CD4-positive, alpha-beta T cell treated with Interleukin-21 for 1 hour (primary cell): ENCODE measurements at regions not wholly inside any gene's neighbourhood (a gene's known extent, or its start where the extent isn't known, plus 50 kb on each side); places are given as distances from the start of the nearest gene placed in this dataset.

Source experiments
- DNase-seq: peaks from one replicate; pipeline ENCODE4 v3.0.0-alpha.2; 2020

DNA sequence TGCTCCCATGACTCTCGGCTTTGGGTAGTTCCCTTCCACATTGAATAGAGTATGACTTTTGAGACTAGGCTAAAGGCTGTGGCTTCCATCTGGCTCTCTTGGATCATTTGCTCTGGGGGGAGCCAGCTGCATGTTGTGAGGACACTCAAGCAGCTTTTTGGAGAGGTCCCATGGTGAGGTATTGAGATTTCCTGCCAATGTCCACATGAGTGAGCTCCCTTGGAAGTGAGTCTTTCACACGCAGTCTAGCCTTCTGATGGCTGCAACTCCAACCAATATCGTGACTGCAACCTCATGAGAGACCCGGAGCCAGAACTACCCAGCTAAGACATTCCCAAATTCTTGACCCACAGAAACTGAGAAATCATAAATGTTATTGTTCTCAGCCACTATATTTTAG is 127.7 kb upstream of the KAZN start:
- no peak for DNase-seq

DNA sequence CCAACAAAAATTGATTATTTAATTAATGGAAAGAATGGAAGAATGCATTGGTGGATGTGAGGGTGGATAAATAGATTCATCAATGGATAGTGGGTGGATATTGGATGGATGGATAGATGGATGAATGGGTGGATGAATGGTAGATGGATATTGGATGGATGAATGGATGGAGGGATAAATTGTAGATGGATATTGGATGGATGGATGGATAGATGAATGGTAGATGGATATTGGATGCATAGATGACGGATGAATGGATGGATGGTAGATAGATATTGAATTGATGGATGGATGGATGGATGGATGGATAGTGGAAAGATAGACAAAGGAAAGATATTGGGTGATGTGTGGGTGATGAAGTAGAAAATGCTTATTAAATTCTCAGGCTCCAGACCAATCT is 123.6 kb upstream of the KAZN start:
- DNase-seq, result no peak

DNA sequence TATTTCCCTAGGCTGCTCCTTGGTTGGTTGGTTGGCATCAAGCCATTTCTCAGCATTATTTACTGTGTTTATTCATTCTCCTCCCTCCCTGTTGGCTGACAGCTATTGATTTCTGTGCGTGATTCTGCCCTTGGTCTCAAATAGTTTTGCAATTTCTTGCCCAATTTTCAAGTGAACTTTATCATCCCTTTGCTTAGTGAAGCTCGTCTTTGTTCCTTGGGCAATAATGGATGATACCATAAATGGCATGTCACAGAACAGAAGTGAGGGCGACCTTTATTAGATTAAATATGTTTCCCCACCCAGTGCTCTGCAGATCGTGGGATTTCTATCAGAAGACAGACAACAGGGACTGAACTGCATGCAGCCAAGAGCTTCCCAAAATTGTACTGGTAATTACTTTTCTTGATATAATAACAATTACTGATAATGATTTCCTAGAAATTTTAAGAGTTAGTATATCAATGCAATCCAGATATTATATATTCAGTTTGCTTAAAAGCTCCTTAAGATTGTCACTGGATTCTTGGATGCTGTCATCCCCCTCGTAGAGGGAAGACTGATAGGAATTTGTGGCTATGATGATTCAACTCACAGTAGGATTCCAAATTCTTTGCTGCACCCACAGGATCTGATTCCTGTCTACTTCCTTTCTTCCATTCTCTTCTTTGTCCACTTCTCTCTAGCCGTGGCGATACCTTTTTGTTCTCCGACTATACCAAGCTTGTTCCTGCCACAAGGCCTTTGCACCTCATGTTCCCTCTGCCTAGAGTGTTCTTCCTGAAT is 122.1 kb upstream of the KAZN start:
- DNase-seq, result no peak

DNA sequence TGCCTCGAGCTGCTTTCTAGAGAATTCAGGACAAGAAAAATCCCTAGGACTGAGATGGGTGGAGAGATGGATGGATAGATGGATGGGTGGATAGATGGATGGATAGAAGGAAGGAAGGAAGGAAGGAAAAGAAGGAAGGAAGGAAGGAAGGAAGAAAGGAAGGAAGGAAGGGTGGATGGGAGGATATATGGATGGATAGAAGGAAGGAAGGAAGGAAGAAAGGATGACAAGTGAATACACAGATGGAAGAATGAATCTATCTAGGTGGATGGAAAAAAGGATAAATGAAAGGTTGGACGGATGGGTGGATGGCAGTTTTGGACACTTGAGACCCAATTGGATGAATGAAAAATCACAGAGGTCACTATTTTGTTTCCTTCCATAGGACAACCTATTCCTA is 120.4 kb upstream of the KAZN start:
- no peak for DNase-seq

DNA sequence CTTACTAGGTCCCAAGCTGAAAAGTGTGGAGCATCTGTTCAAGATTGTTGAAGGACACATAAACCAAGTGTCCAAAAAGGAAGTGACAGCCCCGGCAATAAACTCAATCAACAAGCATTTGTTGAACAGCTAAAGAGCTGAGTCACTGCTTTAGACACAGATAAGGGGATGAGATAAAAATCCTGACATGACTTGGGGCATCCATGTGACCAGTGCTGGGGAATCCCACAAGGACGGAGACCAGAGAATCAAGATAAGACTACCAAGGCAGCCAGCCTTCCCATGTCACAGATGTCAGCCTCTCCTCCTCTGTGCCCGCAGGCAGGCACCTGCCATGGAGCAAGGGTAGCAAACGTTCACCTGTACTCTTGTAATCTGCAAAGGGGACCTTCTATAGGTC is 118.6 kb upstream of the KAZN start:
- no peak for DNase-seq

DNA sequence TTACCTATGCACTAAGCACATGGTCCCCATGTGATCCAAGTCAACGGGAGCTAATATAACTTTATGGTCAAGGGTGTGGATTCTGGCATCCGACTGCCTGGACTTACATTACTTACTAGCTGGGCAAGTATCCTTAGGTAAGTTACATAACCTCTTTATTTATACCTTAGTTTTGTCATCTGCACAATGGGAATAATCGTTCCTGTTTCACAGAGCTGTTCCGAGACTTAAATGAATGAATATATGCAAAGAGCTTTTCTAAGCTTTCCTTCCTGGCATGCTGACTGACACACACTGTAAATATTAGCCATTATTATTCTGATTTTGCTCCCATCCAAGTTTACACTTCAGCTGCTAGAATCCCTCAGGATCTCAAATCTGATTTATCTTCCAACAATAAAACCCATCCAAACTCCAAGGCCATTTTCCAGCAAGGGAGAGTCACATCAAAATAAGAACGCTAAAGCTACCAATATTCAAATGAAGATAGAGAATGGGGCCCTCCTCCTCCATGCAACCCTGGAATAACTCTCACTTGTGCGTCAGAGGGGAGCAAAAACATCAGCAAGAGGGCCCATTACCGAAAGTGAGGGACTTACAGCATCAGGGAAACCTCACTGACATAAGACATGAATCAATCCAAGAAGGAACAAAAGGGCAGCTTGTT is 115.6 kb upstream of the KAZN start:
- DNase-seq, result no peak

DNA sequence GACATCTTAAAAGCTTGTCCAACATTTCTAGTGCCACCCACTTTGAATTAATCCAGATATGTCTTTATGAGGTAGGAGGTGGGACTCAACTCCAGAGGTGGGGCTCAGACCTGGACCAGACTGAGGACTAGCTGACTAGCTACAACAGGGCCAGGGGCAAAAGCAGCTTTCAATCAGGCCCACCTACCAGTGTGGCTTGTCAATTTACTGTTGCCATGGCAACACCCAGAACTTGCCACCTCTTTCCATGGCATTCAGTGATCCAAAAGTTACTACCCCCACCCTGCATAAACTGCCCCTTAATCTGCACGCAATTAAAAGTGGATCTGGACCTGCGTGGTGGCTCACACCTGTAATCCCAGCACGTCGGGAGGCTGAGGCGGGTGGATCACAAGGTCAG is 113.2 kb upstream of the KAZN start:
- DNase-seq, result no peak

DNA sequence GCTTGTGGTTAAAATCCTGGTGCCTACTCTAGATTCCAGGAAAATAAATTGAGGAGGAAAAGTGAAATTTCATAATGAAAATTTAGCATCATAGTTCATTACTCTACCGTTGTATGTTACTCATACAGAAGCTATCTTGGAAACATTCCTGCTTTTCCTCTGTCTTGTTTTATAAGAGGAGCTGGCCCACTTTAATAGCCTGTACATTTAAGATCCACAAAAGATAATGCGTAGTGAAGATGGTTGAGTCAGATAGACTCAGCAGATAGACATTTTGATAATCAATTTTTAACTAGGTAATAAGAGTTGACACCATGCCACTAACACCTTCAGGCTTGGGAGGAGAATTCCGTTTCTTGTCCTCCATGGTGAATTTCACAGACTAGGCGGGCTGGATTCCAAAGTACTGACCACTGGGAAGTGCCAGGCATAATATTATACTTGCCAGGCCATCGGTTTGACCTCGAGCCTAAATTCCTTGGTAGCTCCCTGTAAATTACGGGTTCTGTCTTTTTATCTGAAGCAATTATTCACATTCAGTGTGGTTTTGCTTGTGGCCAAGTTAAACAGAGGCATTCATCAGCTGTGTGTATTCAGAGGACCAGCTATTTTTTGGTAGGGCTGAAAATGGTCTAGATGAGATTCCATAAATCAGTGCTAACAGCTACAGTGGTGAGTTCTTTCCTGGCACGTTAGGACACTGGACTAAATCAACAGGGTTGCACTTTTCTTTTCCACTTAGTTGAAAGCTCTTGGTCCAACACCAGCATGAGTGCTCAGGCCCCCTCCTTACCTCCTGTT is 111.9 kb upstream of the KAZN start:
- no peak for DNase-seq

DNA sequence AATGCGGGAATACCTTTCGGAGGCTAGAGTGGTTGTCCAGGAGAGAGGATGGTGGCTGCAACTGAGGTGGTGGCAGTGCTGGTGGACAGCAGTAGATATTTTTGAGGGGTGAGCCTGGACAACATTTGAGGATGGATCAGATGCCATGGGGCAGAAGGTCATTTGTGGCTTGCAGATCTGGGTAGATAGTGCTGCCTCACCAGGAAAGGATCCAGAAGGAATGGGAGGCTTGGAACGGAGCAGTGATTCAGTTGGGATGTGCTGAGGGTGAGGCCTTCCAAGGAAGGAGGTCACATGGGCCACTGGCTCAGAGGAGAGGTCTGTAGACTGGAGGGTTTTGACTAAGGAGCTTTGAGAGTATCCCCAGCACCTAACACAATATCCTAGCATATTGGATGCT is 110.8 kb upstream of the KAZN start:
- no peak for DNase-seq

DNA sequence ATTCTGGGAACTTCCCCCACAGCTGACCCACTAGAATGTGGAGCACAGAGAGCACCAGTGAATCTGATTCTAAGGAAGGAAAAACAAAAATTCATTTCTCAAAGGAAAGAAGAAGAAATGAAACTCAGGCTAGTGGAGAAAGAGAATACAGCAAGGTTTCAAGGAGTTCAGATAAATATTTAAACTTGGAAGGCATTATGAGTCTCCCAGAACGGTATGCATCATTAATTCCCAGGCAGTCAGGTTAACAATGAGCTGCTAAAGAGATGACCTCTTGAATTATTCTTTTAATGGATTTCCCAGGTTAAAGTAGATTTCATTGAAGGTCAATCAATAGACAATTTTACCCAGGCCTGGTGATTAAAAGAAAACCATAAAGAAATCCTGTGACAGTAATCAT is 103.6 kb upstream of the KAZN start:
- DNase-seq, result no peak

DNA sequence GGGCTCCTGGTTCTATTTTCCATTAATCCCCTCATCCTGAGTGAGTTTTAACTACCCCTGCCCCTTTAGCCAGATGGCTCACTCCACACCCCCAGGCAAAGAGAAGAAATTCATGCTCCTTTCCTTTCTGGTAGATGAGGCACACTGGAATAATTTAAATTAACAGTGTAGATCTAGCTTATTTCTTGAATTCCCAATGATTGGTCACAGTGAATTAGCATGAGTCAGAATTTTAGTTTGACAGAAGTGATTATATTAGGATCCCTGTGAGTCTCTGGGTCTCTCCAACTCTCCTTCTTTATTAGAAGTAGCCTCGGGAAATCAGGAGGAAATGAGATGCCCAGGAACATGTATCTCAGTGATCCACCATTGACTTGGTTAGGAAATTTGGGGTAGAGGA is 103.1 kb upstream of the KAZN start:
- DNase-seq, result no peak

DNA sequence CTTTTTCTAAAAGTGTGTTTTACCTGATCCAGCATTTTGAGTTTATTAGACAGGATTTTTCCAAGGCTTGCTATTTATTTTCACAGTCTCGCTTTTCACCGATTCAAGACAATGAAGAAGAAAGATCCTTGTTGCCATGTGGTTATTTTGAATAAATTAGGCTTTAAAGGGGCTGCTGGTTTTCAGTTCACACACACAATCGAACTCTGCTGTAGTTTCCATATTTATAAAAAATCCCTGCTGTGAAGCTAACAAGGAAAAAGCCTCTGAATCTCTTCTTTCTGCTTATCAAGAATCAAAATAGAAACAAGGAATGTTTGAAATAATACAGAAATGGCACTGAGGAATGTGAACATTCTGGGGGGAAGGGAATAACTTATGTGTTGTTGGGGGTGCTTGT is 102.5 kb upstream of the KAZN start:
- no peak for DNase-seq

DNA sequence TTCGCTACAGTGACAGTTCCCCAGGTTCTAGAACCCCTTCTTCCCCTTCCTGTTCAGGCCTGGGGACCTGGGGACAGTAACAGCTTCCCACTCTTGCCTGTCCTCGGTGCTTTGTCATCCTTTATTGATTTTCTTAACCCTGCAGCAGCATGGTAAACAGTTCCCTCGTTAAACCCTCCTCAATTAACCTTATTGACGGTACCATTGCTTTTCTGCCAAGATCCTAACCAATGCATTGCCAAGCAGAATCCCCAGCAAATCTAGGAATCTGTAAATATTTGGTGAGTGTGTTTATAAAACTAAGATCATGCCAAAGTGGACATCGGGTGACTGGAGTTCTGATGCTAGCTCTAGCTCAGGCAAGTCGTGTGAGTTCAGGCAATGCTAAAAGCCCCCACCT is 99.6 kb upstream of the KAZN start:
- no peak for DNase-seq

DNA sequence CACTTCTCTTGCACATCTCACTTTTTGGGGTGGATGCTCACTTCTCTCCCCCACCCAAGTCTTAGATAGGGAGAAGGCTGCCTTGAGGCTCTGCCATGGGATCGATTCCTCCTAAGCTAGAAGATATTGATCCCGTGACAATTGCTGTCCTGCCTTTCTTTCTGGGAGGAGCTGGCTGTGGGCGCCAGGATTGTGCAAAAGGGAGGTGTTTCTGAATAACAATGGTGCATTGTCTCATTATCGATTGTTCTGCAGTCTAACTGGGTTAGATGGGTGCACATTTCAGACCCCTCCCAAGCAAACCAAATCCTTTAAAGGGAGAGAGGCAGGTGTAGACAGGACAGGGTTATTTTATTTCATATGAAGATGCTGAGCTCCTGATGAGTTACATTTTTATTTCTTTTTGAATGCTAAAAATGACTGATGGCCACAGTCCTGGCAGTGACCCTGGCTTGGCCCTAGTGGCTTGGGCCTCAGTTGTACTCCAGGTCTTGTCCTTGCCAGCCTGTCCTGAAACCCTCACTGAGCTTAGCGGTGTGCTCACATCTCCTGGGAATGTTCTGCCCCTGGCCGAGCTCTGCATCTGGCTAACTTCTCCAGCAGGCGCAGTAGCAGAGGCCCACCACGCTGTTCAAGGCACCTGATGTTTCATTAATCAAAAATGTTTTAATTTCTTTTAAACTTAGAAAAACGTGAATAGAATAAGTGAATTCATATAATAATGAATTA is 99.0 kb upstream of the KAZN start:
- DNase-seq, result no peak

DNA sequence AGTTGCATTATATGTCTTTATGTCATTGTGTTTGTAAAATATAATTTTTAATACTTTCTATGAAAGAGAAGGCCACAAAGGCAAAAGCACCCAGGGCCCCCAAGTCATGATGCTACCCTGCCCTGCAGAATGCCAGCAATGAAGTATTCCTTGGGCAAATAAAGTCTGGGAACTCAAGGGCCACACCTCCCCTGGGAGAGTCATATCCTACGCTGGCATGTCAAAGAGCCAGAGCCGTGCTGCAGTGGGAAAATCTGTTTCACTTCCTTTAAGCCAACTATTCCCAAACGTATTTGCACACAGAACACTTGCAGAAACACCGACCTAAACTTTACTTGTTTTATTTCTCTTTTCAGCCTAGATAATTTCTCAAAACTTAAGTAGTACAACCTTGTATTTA is 98.4 kb upstream of the KAZN start:
- no peak for DNase-seq

DNA sequence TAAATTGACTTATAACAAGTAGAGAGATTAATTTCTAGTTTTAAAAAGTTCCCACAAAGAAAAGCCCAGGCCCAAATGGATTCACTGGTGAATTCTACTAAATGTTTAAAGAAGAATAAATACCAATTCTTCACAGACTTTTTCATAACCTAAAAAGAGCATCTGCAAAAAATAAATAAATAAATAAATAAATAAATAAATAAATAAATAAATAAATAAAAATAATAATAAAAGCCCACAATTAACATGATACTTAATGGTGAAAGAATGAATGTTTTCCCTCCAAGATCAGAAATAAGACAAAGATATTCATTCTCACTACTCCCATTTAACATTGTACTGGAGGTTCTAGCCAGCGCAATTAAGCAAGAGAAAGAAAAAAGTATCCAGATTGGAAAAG is 97.6 kb upstream of the KAZN start:
- no peak for DNase-seq

DNA sequence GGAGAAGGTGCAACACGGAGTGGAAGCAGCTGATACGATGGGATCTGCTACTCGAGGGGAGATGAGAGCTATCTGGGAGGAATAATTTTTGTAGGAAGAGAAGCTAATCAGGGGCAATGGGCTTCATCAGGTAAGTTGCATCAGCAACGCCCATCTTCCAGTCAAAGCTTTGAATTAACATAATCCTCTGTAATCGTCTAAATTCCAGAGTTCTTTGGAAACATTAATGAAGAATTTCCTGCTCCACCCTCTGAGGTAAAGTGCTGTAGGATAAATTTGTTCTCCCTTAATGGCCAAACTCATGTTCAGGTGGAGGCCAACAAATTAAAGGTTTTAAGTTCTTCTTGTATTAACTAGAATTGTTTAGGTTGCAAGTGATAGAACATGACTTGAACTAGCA is 94.0 kb upstream of the KAZN start:
- DNase-seq, result no peak

DNA sequence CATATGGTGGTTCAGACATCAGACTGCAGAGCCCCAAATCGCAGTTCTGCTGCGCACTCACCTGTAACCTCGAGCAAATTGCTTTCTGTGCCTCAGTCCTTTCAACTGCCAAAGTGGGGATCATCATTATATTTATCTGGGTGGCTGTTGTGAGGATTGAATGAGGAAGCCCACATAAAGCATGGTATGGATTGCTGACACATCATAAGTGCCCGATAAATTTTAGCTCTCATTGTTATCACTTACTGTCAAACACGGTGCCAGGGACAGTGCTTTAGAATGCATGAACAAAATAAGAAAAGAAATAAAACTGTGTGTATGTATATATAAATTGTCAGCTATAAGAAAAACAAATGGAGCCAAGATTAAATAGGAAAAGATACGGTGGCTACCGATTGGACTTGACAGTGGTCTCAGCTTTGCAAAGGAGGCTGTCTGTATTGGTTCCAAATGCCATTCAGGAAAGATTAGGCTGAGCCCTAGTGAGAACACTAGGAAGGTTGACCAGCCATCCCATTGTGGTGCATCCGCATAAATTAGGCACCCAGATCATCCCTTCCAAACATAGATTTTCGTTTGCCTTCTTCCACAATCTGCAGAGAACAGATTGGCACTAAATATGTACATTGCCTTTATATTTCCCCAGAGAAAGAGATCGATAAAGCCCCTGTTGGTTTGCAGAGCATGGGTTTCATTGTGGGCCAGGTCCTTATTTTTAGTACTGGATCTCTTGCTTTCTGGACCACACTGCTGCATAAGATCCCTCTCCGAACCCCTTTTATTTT is 91.8 kb upstream of the KAZN start:
- DNase-seq, result no peak

DNA sequence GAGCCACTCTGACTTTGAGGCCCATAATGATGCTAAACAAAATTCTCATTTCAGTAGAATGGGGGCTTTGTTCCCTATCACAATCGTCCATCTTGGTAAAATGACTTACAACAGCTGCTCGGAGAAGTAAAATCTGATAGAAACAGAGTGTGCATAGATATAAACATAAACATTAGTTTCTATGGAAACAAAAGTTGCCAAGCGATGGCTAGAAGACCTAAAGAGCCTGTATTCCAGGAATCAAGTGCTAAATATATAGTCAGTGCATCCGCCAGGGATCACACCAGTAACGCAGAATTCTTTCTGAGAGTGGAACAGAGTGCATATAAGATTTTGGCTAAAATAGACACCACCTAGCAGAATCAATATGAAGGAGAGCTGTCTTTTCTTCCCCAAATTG is 91.2 kb upstream of the KAZN start:
- DNase-seq, result no peak

DNA sequence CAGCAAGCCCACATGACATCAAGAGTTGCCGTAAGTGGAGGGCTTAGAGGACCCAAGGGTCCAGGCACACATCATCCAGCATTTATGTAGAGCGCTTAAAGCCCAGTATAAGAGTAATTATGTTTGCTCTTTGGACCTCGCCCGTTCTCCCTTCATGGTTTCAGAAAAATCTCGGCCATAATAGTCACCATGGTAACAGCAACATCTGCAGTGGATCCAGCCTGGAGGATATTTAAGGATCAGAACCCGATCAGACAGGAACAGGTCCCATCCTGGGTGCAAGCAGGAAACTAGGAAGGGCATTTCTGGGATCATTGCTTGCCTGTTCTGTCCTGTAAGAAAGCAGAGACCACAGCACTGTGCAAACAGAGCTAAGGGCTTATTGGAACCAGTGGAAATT is 89.9 kb upstream of the KAZN start:
- DNase-seq, result no peak

DNA sequence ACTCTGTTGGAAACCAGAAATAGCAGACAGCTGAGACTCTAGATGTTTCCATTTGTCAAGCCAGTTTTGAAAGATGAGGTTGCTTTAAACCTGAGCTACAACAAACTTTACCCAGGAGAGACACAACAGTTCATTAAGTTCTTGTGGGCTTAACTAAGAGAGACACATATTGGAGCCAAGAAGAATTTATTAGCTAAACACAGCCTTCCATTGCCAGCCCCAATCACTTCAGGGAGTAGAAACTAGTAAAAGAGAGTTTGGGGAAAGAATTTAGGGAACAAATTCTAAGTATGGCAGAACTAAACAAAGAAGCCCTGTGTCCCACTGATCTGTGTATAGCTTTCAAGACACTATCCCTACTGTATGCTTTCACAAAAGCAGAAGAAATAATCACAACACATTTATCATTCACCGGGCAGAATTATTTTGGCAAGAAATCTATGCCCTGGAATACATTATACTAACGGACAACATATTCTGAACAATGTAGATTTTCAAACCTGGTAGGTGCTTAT is 87.3 kb upstream of the KAZN start:
- DNase-seq, result no peak
